PC-3 (cell line): ENCODE measurements at regions not wholly inside any gene's neighbourhood (a gene's known extent, or its start where the extent isn't known, plus 50 kb on each side); places are given as distances from the start of the nearest gene placed in this dataset.

Source experiments
- EZH2 ChIP-seq: fragments of 300-600 bp; sonication (generic); IDR thresholded peaks from one replicate; pipeline ENCODE4 v1.6.1; 2017; ENCODE audit warnings: antibody characterized with exemption, mild to moderate bottlenecking, low read length; ENCODE audit not compliant: unreplicated experiment
- TF ChIP-seq, protein P1 (sequence below): fragments of 300-600 bp; sonication (generic); conservative IDR thresholded peaks from 2 replicates; pipeline ENCODE4 v1.5.1; 2017; ENCODE audit warnings: antibody characterized with exemption, low read depth, mild to moderate bottlenecking, low read length

DNA sequence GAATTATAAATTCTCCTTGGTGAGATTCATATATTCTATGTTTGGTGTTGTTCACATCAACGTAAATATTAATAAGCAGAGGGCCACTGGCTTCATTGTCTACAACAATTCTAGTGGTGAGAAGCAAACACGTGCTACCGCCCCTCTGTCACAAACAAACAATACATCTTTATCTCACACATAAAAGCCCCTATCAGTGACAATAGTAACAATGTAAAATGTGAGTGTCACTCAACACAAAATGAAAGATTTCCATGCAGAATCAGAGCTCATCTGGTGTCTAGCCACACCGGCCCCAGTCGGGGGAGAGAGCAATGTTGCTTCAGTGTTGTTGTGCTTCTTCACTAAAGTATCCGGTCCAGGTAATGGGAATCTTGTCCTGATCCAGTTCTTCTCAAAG, 932.6 kb downstream of the SOCS6 start:
- TF ChIP-seq, protein P1, sequence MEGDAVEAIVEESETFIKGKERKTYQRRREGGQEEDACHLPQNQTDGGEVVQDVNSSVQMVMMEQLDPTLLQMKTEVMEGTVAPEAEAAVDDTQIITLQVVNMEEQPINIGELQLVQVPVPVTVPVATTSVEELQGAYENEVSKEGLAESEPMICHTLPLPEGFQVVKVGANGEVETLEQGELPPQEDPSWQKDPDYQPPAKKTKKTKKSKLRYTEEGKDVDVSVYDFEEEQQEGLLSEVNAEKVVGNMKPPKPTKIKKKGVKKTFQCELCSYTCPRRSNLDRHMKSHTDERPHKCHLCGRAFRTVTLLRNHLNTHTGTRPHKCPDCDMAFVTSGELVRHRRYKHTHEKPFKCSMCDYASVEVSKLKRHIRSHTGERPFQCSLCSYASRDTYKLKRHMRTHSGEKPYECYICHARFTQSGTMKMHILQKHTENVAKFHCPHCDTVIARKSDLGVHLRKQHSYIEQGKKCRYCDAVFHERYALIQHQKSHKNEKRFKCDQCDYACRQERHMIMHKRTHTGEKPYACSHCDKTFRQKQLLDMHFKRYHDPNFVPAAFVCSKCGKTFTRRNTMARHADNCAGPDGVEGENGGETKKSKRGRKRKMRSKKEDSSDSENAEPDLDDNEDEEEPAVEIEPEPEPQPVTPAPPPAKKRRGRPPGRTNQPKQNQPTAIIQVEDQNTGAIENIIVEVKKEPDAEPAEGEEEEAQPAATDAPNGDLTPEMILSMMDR = no peak
- no peak for TF ChIP-seq EZH2
